GM20000 (cell line): ENCODE measurements at regions not wholly inside any gene's neighbourhood (a gene's known extent, or its start where the extent isn't known, plus 50 kb on each side); places are given as distances from the start of the nearest gene placed in this dataset.

ENCODE experiments used
- DNase-seq: peaks from one replicate; pipeline ENCODE4 v3.0.0; 2012; ENCODE audit warnings: low spot score
- CTCF ChIP-seq: IDR thresholded peaks from 2 replicates; pipeline ENCODE4 v1.5.1; 2012; ENCODE audit warnings: mild to moderate bottlenecking, control low read depth; ENCODE audit errors: extremely low read depth, missing control alignments

- DNase-seq, result no peak
- TF ChIP-seq CTCF, result no peak
These were observed 808.4 kb downstream of the CDH18 start for GRCh38 chr5:19179571-19179970.

GRCh38 chr5:19189176-19189575 lies 798.8 kb downstream of the CDH18 start:
- no peak for DNase-seq
- no peak for TF ChIP-seq CTCF

- TF ChIP-seq CTCF, result no peak
- DNase-seq, result no peak
These were observed 794.4 kb downstream of the CDH18 start for GRCh38 chr5:19193631-19194030.

- no peak for TF ChIP-seq CTCF
- DNase-seq, result no peak
These were observed 791.4 kb downstream of the CDH18 start for GRCh38 chr5:19196631-19197030.

GRCh38 chr5:19200251-19200650 lies 787.7 kb downstream of the CDH18 start:
- no peak for TF ChIP-seq CTCF
- DNase-seq, result no peak

- TF ChIP-seq CTCF, result no peak
- no peak for DNase-seq
These were observed 779.6 kb downstream of the CDH18 start for GRCh38 chr5:19208397-19208796.

- TF ChIP-seq CTCF, result no peak
- DNase-seq, result no peak
These were observed 777.1 kb downstream of the CDH18 start for GRCh38 chr5:19210886-19211285.
